K562 (cell line): ENCODE measurements at regions not wholly inside any gene's neighbourhood (a gene's known extent, or its start where the extent isn't known, plus 50 kb on each side); places are given as distances from the start of the nearest gene placed in this dataset.

ENCODE experiments used
- KDM5B ChIP-seq: fragments of 200-600 bp; sonication (generic); IDR thresholded peaks from 2 replicates; pipeline ENCODE4 v1.6.1; 2012; ENCODE audit warnings: low read depth, mild to moderate bottlenecking, moderate library complexity, low read length, control low read depth, inconsistent platforms; ENCODE audit not compliant: insufficient replicate concordance
- MEF2D ChIP-seq: conservative IDR thresholded peaks from 2 replicates; pipeline ENCODE4 v1.6.1; 2016; ENCODE audit warnings: low read depth, missing genetic modification characterization, missing compliant biosample characterization
- SMAD1 ChIP-seq: fragments of 150-350 bp; IDR thresholded peaks from 2 replicates; pipeline ENCODE4 v1.6.1; 2014; ENCODE audit warnings: low read length, low read depth; ENCODE audit not compliant: partially characterized antibody
- ZNF197 ChIP-seq: fragments of 200-800 bp; sonication (Bioruptor generic); IDR thresholded peaks from 2 replicates; pipeline ENCODE4 v1.6.1; 2016; ENCODE audit warnings: low read depth, missing genetic modification characterization, missing compliant biosample characterization
- TF ChIP-seq, protein P1 (sequence below): fragments of 450-650 bp; IDR thresholded peaks from 2 replicates; pipeline ENCODE4 v1.6.1; 2016; ENCODE audit warnings: borderline replicate concordance
- TF ChIP-seq, protein P2 (sequence below): sonication (generic); formaldehyde crosslinking; IDR thresholded peaks from 2 replicates; pipeline ENCODE4 v1.8.1; 2023; ENCODE audit warnings: mild to moderate bottlenecking, missing genetic modification reagents
- TF ChIP-seq, protein P3 (sequence below): fragments of 250-450 bp; sonication (Bioruptor Pico); IDR thresholded peaks from 2 replicates; pipeline ENCODE4 v1.8.0; 2021; ENCODE audit warnings: moderate library complexity, mild to moderate bottlenecking, inconsistent platforms

DNA sequence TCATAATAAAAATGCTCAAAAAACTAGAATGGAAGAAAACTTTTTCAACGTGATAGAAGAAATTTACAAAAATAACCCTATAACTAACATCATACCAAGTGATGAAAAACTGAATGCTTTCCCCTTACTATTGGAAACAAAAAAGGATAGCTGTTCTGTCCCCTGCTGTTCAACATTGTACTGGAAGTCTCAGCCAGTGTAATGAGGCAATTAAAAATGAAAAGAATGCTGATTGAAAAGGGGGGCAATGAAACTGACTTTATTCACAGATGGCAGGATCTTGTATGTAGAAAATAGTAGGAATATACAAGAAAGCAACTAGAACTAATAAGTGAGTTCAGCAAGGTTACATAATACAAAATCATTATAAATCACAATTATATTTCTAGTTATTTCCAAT is 337.9 kb upstream of the KITLG start:
- TF ChIP-seq, protein P1, sequence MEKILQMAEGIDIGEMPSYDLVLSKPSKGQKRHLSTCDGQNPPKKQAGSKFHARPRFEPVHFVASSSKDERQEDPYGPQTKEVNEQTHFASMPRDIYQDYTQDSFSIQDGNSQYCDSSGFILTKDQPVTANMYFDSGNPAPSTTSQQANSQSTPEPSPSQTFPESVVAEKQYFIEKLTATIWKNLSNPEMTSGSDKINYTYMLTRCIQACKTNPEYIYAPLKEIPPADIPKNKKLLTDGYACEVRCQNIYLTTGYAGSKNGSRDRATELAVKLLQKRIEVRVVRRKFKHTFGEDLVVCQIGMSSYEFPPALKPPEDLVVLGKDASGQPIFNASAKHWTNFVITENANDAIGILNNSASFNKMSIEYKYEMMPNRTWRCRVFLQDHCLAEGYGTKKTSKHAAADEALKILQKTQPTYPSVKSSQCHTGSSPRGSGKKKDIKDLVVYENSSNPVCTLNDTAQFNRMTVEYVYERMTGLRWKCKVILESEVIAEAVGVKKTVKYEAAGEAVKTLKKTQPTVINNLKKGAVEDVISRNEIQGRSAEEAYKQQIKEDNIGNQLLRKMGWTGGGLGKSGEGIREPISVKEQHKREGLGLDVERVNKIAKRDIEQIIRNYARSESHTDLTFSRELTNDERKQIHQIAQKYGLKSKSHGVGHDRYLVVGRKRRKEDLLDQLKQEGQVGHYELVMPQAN: no peak
- TF ChIP-seq KDM5B (no peak), MEF2D (no peak), SMAD1 (no peak), ZNF197 (no peak)
- TF ChIP-seq, protein P2, sequence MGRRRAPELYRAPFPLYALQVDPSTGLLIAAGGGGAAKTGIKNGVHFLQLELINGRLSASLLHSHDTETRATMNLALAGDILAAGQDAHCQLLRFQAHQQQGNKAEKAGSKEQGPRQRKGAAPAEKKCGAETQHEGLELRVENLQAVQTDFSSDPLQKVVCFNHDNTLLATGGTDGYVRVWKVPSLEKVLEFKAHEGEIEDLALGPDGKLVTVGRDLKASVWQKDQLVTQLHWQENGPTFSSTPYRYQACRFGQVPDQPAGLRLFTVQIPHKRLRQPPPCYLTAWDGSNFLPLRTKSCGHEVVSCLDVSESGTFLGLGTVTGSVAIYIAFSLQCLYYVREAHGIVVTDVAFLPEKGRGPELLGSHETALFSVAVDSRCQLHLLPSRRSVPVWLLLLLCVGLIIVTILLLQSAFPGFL (CRISPR knock-in tag): no peak
- TF ChIP-seq, protein P3, sequence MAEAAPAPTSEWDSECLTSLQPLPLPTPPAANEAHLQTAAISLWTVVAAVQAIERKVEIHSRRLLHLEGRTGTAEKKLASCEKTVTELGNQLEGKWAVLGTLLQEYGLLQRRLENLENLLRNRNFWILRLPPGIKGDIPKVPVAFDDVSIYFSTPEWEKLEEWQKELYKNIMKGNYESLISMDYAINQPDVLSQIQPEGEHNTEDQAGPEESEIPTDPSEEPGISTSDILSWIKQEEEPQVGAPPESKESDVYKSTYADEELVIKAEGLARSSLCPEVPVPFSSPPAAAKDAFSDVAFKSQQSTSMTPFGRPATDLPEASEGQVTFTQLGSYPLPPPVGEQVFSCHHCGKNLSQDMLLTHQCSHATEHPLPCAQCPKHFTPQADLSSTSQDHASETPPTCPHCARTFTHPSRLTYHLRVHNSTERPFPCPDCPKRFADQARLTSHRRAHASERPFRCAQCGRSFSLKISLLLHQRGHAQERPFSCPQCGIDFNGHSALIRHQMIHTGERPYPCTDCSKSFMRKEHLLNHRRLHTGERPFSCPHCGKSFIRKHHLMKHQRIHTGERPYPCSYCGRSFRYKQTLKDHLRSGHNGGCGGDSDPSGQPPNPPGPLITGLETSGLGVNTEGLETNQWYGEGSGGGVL: no peak
